Neural progenitor cell (in vitro differentiated cells): ENCODE measurements at regions not wholly inside any gene's neighbourhood (a gene's known extent, or its start where the extent isn't known, plus 50 kb on each side); places are given as distances from the start of the nearest gene placed in this dataset.
"Not testable (repeated sequence)": the region's sequence is repeated elsewhere in the genome, so short reads cannot be mapped to it uniquely, and the experiment has no call there.

Experiments used
- DNase-seq: peaks from one replicate; pipeline ENCODE4 v3.0.0-alpha.2; 2016; ENCODE audit warnings: low spot score
- H2AFZ ChIP-seq: fragments of 200-600 bp; sonication (generic); replicated peaks from 2 replicates; pipeline ENCODE4 v1.6.1; 2016; ENCODE audit warnings: antibody characterized with exemption
- H3F3A ChIP-seq: fragments of 200-600 bp; sonication (generic); 2 replicates; pipeline ENCODE4 v1.6.1; 2016; ENCODE audit warnings: antibody characterized with exemption, low read depth
- H3K27ac ChIP-seq: fragments of 200-600 bp; sonication (generic); 2 replicates; pipeline ENCODE4 v1.5.1; 2016; ENCODE audit warnings: mild to moderate bottlenecking
- H3K27me3 ChIP-seq: fragments of 200-600 bp; sonication (generic); 2 replicates; pipeline ENCODE4 v1.6.1; 2016; ENCODE audit warnings: mild to moderate bottlenecking, moderate library complexity
- H3K36me3 ChIP-seq: fragments of 200-600 bp; sonication (generic); 2 replicates; pipeline ENCODE4 v1.5.1; 2016
- H3K4me1 ChIP-seq: fragments of 200-600 bp; sonication (generic); 2 replicates; pipeline ENCODE4 v1.6.1; 2016; ENCODE audit warnings: mixed run types
- H3K4me2 ChIP-seq: fragments of 200-600 bp; sonication (generic); 2 replicates; pipeline ENCODE4 v1.6.1; 2016
- H3K4me3 ChIP-seq: fragments of 200-600 bp; sonication (generic); 2 replicates; pipeline ENCODE4 v1.5.1; 2016
- H3K79me2 ChIP-seq: fragments of 200-600 bp; sonication (generic); 2 replicates; pipeline ENCODE4 v1.6.1; 2016; ENCODE audit warnings: low read depth
- H3K9ac ChIP-seq: fragments of 200-600 bp; sonication (generic); 2 replicates; pipeline ENCODE4 v1.6.1; 2016
- H3K9me3 ChIP-seq: fragments of 200-600 bp; sonication (generic); 2 replicates; pipeline ENCODE4 v1.5.1; 2016; ENCODE audit warnings: low read depth
- H4K20me1 ChIP-seq: fragments of 200-600 bp; sonication (generic); 2 replicates; pipeline ENCODE4 v1.6.1; 2016; ENCODE audit warnings: low read depth
- H3K27ac Mint-ChIP-seq: 3 replicates; pipeline ENCODE4 v1.8.0; 2021; ENCODE audit warnings: mixed read lengths
- H3K27me3 Mint-ChIP-seq: 2 replicates; pipeline ENCODE4 v1.8.0; 2022; ENCODE audit warnings: low read depth, mild to moderate bottlenecking, inconsistent platforms, moderate library complexity, mixed read lengths; ENCODE audit not compliant: insufficient read depth
- H3K36me3 Mint-ChIP-seq: 3 replicates; pipeline ENCODE4 v1.8.0; 2021; ENCODE audit warnings: mixed read lengths
- H3K4me1 Mint-ChIP-seq: 3 replicates; pipeline ENCODE4 v1.8.0; 2021; ENCODE audit warnings: mixed read lengths
- H3K4me3 Mint-ChIP-seq: 3 replicates; pipeline ENCODE4 v1.8.0; 2021; ENCODE audit warnings: mild to moderate bottlenecking, moderate library complexity, mixed read lengths
- H3K9me3 Mint-ChIP-seq: 3 replicates; pipeline ENCODE4 v1.8.0; 2020; ENCODE audit warnings: mixed read lengths
- CTCF ChIP-seq: fragments of 200-600 bp; sonication (generic); IDR thresholded peaks from 2 replicates; pipeline ENCODE4 v1.5.1; 2017; ENCODE audit warnings: antibody characterized with exemption, mild to moderate bottlenecking
- EZH2 ChIP-seq: fragments of 200-600 bp; sonication (generic); IDR thresholded peaks from 2 replicates; pipeline ENCODE4 v1.6.1; 2017; ENCODE audit warnings: antibody characterized with exemption, mild to moderate bottlenecking, moderate library complexity
- EZH2phosphoT487 ChIP-seq: fragments of 200-600 bp; sonication (generic); IDR thresholded peaks from 2 replicates; pipeline ENCODE4 v1.6.1; 2017; ENCODE audit warnings: antibody characterized with exemption

- Histone ChIP-seq H2AFZ (no peak overlapping the region), H4K20me1 (no peaks in the 10 kb centered on the region), H3F3A (no peaks in the 10 kb centered on the region), H3K4me1 (peaks cover 14% of the 10 kb centered on the region), H3K9ac (no peak overlapping the region), H3K79me2 (no peaks in the 10 kb centered on the region), H3K4me3 (no peak overlapping the region), H3K27ac (no peak overlapping the region), H3K36me3 (no peaks in the 10 kb centered on the region), H3K9me3 (no peaks in the 10 kb centered on the region), H3K27me3 (no peaks in the 10 kb centered on the region), H3K4me2 (no peak overlapping the region)
- H3K4me3 Mint-ChIP-seq: no peak overlapping the region
- DNase-seq: no peak
- TF ChIP-seq EZH2phosphoT487: no peak
- no peak for TF ChIP-seq CTCF
- TF ChIP-seq EZH2: no peak
- peaks cover 19% of the 10 kb centered on the region for H3K36me3 Mint-ChIP-seq
- H3K9me3 Mint-ChIP-seq: peaks cover 20% of the 10 kb centered on the region
- H3K27ac Mint-ChIP-seq: no peak overlapping the region
- peaks cover 11% of the 10 kb centered on the region for H3K27me3 Mint-ChIP-seq
- peaks cover 20% of the 10 kb centered on the region for H3K4me1 Mint-ChIP-seq
Observed at GRCh38 chr6:112886415-112886814, 539.3 kb downstream of the RFPL4B start.

GRCh38 chr6:112887424-112887823, 540.3 kb downstream of the RFPL4B start:
- not testable (repeated sequence) for H3K79me2 ChIP-seq, H2AFZ ChIP-seq, H3K4me1 ChIP-seq, H3K9ac ChIP-seq, H3K4me3 Mint-ChIP-seq, DNase-seq, H3K4me2 ChIP-seq, H4K20me1 ChIP-seq, H3K27ac Mint-ChIP-seq, H3K27me3 ChIP-seq, H3K4me3 ChIP-seq, H3K36me3 ChIP-seq, H3K9me3 ChIP-seq, H3K27ac ChIP-seq, H3F3A ChIP-seq
- peaks cover 11% of the 10 kb centered on the region for H3K27me3 Mint-ChIP-seq
- peaks cover 12% of the 10 kb centered on the region for H3K4me1 Mint-ChIP-seq
- H3K36me3 Mint-ChIP-seq: peaks cover 22% of the 10 kb centered on the region
- H3K9me3 Mint-ChIP-seq: peaks cover 20% of the 10 kb centered on the region

GRCh38 chr6:112899541-112899940, 552.4 kb downstream of the RFPL4B start:
- Histone ChIP-seq H3K4me1 (no peaks in the 10 kb centered on the region), H3K27ac (no peak overlapping the region), H2AFZ (no peak overlapping the region), H3K9ac (no peak overlapping the region), H4K20me1 (no peaks in the 10 kb centered on the region), H3F3A (no peaks in the 10 kb centered on the region), H3K4me2 (no peak overlapping the region), H3K4me3 (no peak overlapping the region), H3K79me2 (no peaks in the 10 kb centered on the region), H3K36me3 (no peaks in the 10 kb centered on the region), H3K27me3 (no peaks in the 10 kb centered on the region), H3K9me3 (no peaks in the 10 kb centered on the region)
- TF ChIP-seq CTCF: no peak
- TF ChIP-seq EZH2phosphoT487: no peak
- TF ChIP-seq EZH2: no peak
- Mint-ChIP-seq H3K9me3 (peaks cover 56% of the 10 kb centered on the region), H3K4me3 (no peak overlapping the region), H3K4me1 (no peaks in the 10 kb centered on the region), H3K27me3 (no peaks in the 10 kb centered on the region), H3K36me3 (peaks cover 18% of the 10 kb centered on the region), H3K27ac (no peak overlapping the region)
- no peak for DNase-seq

GRCh38 chr6:112903361-112903760, 556.2 kb downstream of the RFPL4B start:
- Mint-ChIP-seq H3K4me3 (no peak overlapping the region), H3K36me3 (peaks cover 7% of the 10 kb centered on the region), H3K27me3 (no peaks in the 10 kb centered on the region), H3K27ac (no peak overlapping the region), H3K9me3 (peaks cover 40% of the 10 kb centered on the region), H3K4me1 (peaks cover 6% of the 10 kb centered on the region)
- Histone ChIP-seq H3K9ac (no peak overlapping the region), H3K36me3 (no peaks in the 10 kb centered on the region), H3K27ac (no peak overlapping the region), H3K79me2 (no peaks in the 10 kb centered on the region), H3K27me3 (no peaks in the 10 kb centered on the region), H3K4me1 (no peaks in the 10 kb centered on the region), H4K20me1 (no peaks in the 10 kb centered on the region), H3K4me3 (no peak overlapping the region), H2AFZ (no peak overlapping the region), H3F3A (no peaks in the 10 kb centered on the region), H3K9me3 (no peaks in the 10 kb centered on the region), H3K4me2 (no peak overlapping the region)
- TF ChIP-seq EZH2phosphoT487: no peak
- TF ChIP-seq CTCF: no peak
- DNase-seq: no peak
